ENCODE measurements at regions not wholly inside any gene's neighbourhood (a gene's known extent, or its start where the extent isn't known, plus 50 kb on each side); places are given as distances from the start of the nearest gene placed in this dataset.

- TF ChIP-seq FOXM1 (IDR thresholded peaks at IDR 0.05; ENCODE audit: low read depth) (no peak), MXI1 (IDR thresholded peaks at IDR 0.05; ENCODE audit: low read depth, low read length) (no peak), FOXJ3 (CRISPR knock-in tag; IDR thresholded peaks at IDR 0.05) (no peak), SIN3A (IDR thresholded peaks at IDR 0.05; ENCODE audit: borderline replicate concordance, low read depth, low read length) (no peak), ELF1 (IDR thresholded peaks at IDR 0.05) (no peak), SMC3 (IDR thresholded peaks at IDR 0.05; ENCODE audit: low read depth, low read length) (no peak), EP300 (IDR thresholded peaks at IDR 0.05; ENCODE audit: borderline replicate concordance in 1 of 2, low read depth in 1 of 2, low read length in 1 of 2) (no peak), CTCF (IDR thresholded peaks at IDR 0.05) (no peak), RXRA (IDR thresholded peaks at IDR 0.05; ENCODE audit: borderline replicate concordance, low read depth) (no peak), GATA2 (CRISPR knock-in tag; IDR thresholded peaks at IDR 0.05) (no peak), TEAD4 (IDR thresholded peaks at IDR 0.05; ENCODE audit: borderline replicate concordance, insufficient read depth) (no peak), TAF1 (IDR thresholded peaks at IDR 0.05; ENCODE audit: borderline replicate concordance, low read depth, low read length) (no peak), FOSL2 (IDR thresholded peaks at IDR 0.05; ENCODE audit: borderline replicate concordance, low read depth) (no peak), MEF2A (IDR thresholded peaks at IDR 0.05; ENCODE audit: borderline replicate concordance, low read depth) (no peak)
- TF ChIP-seq, protein P1, sequence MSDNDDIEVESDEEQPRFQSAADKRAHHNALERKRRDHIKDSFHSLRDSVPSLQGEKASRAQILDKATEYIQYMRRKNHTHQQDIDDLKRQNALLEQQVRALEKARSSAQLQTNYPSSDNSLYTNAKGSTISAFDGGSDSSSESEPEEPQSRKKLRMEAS (IDR thresholded peaks at IDR 0.05; ENCODE audit: low read depth) = no peak
- TF ChIP-seq, protein P2, sequence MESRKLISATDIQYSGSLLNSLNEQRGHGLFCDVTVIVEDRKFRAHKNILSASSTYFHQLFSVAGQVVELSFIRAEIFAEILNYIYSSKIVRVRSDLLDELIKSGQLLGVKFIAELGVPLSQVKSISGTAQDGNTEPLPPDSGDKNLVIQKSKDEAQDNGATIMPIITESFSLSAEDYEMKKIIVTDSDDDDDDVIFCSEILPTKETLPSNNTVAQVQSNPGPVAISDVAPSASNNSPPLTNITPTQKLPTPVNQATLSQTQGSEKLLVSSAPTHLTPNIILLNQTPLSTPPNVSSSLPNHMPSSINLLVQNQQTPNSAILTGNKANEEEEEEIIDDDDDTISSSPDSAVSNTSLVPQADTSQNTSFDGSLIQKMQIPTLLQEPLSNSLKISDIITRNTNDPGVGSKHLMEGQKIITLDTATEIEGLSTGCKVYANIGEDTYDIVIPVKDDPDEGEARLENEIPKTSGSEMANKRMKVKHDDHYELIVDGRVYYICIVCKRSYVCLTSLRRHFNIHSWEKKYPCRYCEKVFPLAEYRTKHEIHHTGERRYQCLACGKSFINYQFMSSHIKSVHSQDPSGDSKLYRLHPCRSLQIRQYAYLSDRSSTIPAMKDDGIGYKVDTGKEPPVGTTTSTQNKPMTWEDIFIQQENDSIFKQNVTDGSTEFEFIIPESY (IDR thresholded peaks at IDR 0.05; ENCODE audit: borderline replicate concordance, low read depth) = no peak
- TF ChIP-seq, protein P3, sequence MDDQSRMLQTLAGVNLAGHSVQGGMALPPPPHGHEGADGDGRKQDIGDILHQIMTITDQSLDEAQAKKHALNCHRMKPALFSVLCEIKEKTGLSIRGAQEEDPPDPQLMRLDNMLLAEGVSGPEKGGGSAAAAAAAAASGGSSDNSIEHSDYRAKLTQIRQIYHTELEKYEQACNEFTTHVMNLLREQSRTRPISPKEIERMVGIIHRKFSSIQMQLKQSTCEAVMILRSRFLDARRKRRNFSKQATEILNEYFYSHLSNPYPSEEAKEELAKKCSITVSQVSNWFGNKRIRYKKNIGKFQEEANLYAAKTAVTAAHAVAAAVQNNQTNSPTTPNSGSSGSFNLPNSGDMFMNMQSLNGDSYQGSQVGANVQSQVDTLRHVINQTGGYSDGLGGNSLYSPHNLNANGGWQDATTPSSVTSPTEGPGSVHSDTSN (IDR thresholded peaks at IDR 0.05) = no peak
- TF ChIP-seq, protein P4, sequence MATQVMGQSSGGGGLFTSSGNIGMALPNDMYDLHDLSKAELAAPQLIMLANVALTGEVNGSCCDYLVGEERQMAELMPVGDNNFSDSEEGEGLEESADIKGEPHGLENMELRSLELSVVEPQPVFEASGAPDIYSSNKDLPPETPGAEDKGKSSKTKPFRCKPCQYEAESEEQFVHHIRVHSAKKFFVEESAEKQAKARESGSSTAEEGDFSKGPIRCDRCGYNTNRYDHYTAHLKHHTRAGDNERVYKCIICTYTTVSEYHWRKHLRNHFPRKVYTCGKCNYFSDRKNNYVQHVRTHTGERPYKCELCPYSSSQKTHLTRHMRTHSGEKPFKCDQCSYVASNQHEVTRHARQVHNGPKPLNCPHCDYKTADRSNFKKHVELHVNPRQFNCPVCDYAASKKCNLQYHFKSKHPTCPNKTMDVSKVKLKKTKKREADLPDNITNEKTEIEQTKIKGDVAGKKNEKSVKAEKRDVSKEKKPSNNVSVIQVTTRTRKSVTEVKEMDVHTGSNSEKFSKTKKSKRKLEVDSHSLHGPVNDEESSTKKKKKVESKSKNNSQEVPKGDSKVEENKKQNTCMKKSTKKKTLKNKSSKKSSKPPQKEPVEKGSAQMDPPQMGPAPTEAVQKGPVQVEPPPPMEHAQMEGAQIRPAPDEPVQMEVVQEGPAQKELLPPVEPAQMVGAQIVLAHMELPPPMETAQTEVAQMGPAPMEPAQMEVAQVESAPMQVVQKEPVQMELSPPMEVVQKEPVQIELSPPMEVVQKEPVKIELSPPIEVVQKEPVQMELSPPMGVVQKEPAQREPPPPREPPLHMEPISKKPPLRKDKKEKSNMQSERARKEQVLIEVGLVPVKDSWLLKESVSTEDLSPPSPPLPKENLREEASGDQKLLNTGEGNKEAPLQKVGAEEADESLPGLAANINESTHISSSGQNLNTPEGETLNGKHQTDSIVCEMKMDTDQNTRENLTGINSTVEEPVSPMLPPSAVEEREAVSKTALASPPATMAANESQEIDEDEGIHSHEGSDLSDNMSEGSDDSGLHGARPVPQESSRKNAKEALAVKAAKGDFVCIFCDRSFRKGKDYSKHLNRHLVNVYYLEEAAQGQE (IDR thresholded peaks at IDR 0.05; ENCODE audit: low read depth, low read length) = no peak
- TF ChIP-seq, protein P5, sequence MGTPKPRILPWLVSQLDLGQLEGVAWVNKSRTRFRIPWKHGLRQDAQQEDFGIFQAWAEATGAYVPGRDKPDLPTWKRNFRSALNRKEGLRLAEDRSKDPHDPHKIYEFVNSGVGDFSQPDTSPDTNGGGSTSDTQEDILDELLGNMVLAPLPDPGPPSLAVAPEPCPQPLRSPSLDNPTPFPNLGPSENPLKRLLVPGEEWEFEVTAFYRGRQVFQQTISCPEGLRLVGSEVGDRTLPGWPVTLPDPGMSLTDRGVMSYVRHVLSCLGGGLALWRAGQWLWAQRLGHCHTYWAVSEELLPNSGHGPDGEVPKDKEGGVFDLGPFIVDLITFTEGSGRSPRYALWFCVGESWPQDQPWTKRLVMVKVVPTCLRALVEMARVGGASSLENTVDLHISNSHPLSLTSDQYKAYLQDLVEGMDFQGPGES (IDR thresholded peaks at IDR 0.05; ENCODE audit: low read depth, low read length) = no peak
- TF ChIP-seq, protein P6, sequence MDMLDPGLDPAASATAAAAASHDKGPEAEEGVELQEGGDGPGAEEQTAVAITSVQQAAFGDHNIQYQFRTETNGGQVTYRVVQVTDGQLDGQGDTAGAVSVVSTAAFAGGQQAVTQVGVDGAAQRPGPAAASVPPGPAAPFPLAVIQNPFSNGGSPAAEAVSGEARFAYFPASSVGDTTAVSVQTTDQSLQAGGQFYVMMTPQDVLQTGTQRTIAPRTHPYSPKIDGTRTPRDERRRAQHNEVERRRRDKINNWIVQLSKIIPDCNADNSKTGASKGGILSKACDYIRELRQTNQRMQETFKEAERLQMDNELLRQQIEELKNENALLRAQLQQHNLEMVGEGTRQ (IDR thresholded peaks at IDR 0.05; ENCODE audit: borderline replicate concordance, low read depth, low read length) = no peak
- no peaks in the 10 kb centered on the region for H3K9me2 ChIP-seq
- no peaks in the 10 kb centered on the region for H3K36me3 ChIP-seq (replicated peaks in 1 of 2; ENCODE audit: control insufficient read depth in 1 of 2, insufficient read depth in 2 of 2, low read length in 1 of 2)
- no peak overlapping the region for H3K4me3 ChIP-seq (ENCODE audit: low read depth in 2 of 2, low read length in 1 of 2)
- DNase-seq = no peak
- 88% methylated on average over 2 of the region's 2 CpGs for WGBS (ENCODE audit: low lambda C conversion rate)
- ChIA-PET POLR2A (no interaction called here), CTCF (no interaction called here)
- peaks cover 0 to 17% of the 10 kb centered on the region in 2 experiments; a peak in 2 of 4 replicates for H3K4me1 ChIP-seq (ENCODE audit: control insufficient read depth in 1 of 2, insufficient read depth in 2 of 2, low read depth in 1 of 2, low read length in 1 of 2)
- H3K79me2 ChIP-seq (ENCODE audit: insufficient read depth) = no peaks in the 10 kb centered on the region
- no peak overlapping the region for H2AFZ ChIP-seq (ENCODE audit: low read depth)
- no peak overlapping the region for H3K4me2 ChIP-seq
- peaks cover 24% of the 10 kb centered on the region for H3F3A ChIP-seq (replicated peaks; ENCODE audit: insufficient read depth)
- H3K9ac ChIP-seq = no peak overlapping the region
- no peaks in the 10 kb centered on the region for H3K27me3 ChIP-seq (ENCODE audit: insufficient read depth)
- no peaks in the 10 kb centered on the region for H4K20me1 ChIP-seq (ENCODE audit: insufficient read depth)
- no peaks in the 10 kb centered on the region for H3K9me3 ChIP-seq
- no peak overlapping the region for H3K27ac ChIP-seq (ENCODE audit: low read depth in 2 of 2, low read length in 1 of 2)
These were observed 730.7 kb downstream of the RFPL4B start for GRCh38 chr6:113077794-113078193.

All from SK-N-SH (cell line).